Right lobe of liver (tissue), 6 donors: ENCODE measurements at regions not wholly inside any gene's neighbourhood (a gene's known extent, or its start where the extent isn't known, plus 50 kb on each side); places are given as distances from the start of the nearest gene placed in this dataset.

Source experiments
- ATAC-seq, 4 donors: fragments of 200-7000 bp; cut with Tn5 transposase; one replicate each; pipeline ENCODE4 v1.9.1; 2020; ENCODE audit warnings: mild to moderate bottlenecking in 4 of 4, moderate library complexity in 4 of 4
- DNase-seq, 3 donors: peaks; one replicate each; pipeline ENCODE4 v3.0.0-alpha.2; 2020
- H3K27ac ChIP-seq, 3 donors: fragments of 200-600 bp; one replicate each; pipeline ENCODE4 v1.8.0; 2022
- H3K27me3 ChIP-seq, 2 donors: fragments of 200-600 bp; one replicate each; pipeline ENCODE4 v1.8.0; 2022
- H3K36me3 ChIP-seq, 4 donors: fragments of 200-600 bp; sonication (generic) in 1 of 4; one replicate each; pipeline versions ENCODE4 v1.5.1 to v1.8.0; 2017 to 2022; ENCODE audit warnings: control low read depth in 1 of 4
- H3K4me1 ChIP-seq, 4 donors: fragments of 200-600 bp; sonication (generic) in 1 of 4; one replicate each; pipeline versions ENCODE4 v1.5.1 to v1.8.0; 2017 to 2022; ENCODE audit warnings: control low read depth in 1 of 4
- H3K4me3 ChIP-seq, 3 donors: fragments of 200-600 bp; one replicate each; pipeline ENCODE4 v1.8.0; 2022
- H3K9me3 ChIP-seq, 4 donors: fragments of 200-600 bp; sonication (generic) in 1 of 4; one replicate each; pipeline versions ENCODE4 v1.5.1 to v1.8.0; 2017 to 2022; ENCODE audit warnings: control low read depth in 1 of 4
- CTCF ChIP-seq, 4 donors: fragments of 200-600 bp in 3 of 4; fragments of 450-650 bp in 1 of 4; IDR thresholded peaks; one replicate each; pipeline versions ENCODE4 v1.5.1 to v1.8.0; 2016 to 2022; ENCODE audit warnings: antibody characterized with exemption in 4 of 4, mild to moderate bottlenecking in 2 of 4
- POLR2A ChIP-seq: fragments of 450-650 bp; IDR thresholded peaks from one replicate; pipeline ENCODE4 v1.6.1; 2017; ENCODE audit warnings: antibody characterized with exemption, mild to moderate bottlenecking
- WGBS: methylation state at CpG from one replicate; pipeline ENCODE4 v1.1.6; 2018; ENCODE audit warnings: low coverage, low lambda C conversion rate; ENCODE audit not compliant: insufficient coverage; ENCODE audit errors: missing lambda C conversion rate; 5-methylcytosine and 5-hydroxymethylcytosine counted together
- intact Hi-C, 2 donors: fragments of 100-400 bp; cut with DNase I; formaldehyde crosslinking; loops; one replicate each; pipeline versions ENCODE4 v1.11.2 to v1.14.1; 2022
- donor health status: DM: no; HTN: yes; CAD: no.
- donor health status: DM: no; HTN: no; CAD: no.
- donor health status: DM: no; HTN: no; CAD: no.
- donor health status: DM: no; HTN: yes; CAD: no.
- donor health status: DM: no; HTN: yes; CAD: no.

- H3K27me3 ChIP-seq: no peaks in the 10 kb centered on the region
- no peaks in the 10 kb centered on the region for H3K4me1 ChIP-seq
- TF ChIP-seq POLR2A (no peak), CTCF (IDR thresholded peaks at IDR 0.05) (no peak)
- ATAC-seq (no peak), DNase-seq (no peak)
- no peaks in the 10 kb centered on the region for H3K36me3 ChIP-seq
- intact Hi-C loops: no loop called here
- H3K4me3 ChIP-seq: no peak overlapping the region
- H3K9me3 ChIP-seq: no peaks in the 10 kb centered on the region
- WGBS: 66% methylated on average over 2 of the region's 2 CpGs
- H3K27ac ChIP-seq: no peak overlapping the region
These were observed 549.5 kb upstream of the ACTRT1 start for GRCh38 chrX:128601706-128602105.

GRCh38 chrX:128599632-128600031 lies 547.4 kb upstream of the ACTRT1 start:
- Histone ChIP-seq H3K36me3 (no peaks in the 10 kb centered on the region), H3K9me3 (no peaks in the 10 kb centered on the region), H3K27me3 (no peaks in the 10 kb centered on the region), H3K27ac (no peak overlapping the region), H3K4me3 (no peak overlapping the region), H3K4me1 (no peaks in the 10 kb centered on the region)
- 29% methylated on average over 1 of the region's 1 CpG for WGBS
- intact Hi-C loops: no loop called here
- no peak for DNase-seq
- TF ChIP-seq CTCF (IDR thresholded peaks at IDR 0.05) (no peak), POLR2A (no peak)
- ATAC-seq: no peak

- 60% methylated on average over 4 of the region's 6 CpGs for WGBS
- Histone ChIP-seq H3K27ac (no peak overlapping the region), H3K36me3 (no peaks in the 10 kb centered on the region), H3K27me3 (no peaks in the 10 kb centered on the region), H3K4me3 (no peak overlapping the region), H3K4me1 (no peaks in the 10 kb centered on the region), H3K9me3 (no peaks in the 10 kb centered on the region)
- TF ChIP-seq POLR2A (no peak), CTCF (IDR thresholded peaks at IDR 0.05) (no peak)
- intact Hi-C loops: no loop called here
- no peak for ATAC-seq
- no peak for DNase-seq
These were observed 529.8 kb upstream of the ACTRT1 start for GRCh38 chrX:128582036-128582435.

GRCh38 chrX:128581615-128582014 lies 529.4 kb upstream of the ACTRT1 start:
- no peak for TF ChIP-seq POLR2A
- TF ChIP-seq CTCF (IDR thresholded peaks at IDR 0.05): no peak
- intact Hi-C loops: no loop called here
- no peaks in the 10 kb centered on the region for H3K4me1 ChIP-seq
- H3K9me3 ChIP-seq: no peaks in the 10 kb centered on the region
- no peaks in the 10 kb centered on the region for H3K27me3 ChIP-seq
- no peak overlapping the region for H3K27ac ChIP-seq
- ATAC-seq (no peak), DNase-seq (no peak)
- no peaks in the 10 kb centered on the region for H3K36me3 ChIP-seq
- WGBS: 35% methylated on average over 2 of the region's 2 CpGs
- H3K4me3 ChIP-seq: no peak overlapping the region

- no peak overlapping the region for H3K27ac ChIP-seq
- no peak for ATAC-seq
- H3K4me1 ChIP-seq: no peaks in the 10 kb centered on the region
- WGBS: 70% methylated on average over 2 of the region's 5 CpGs
- no peaks in the 10 kb centered on the region for H3K36me3 ChIP-seq
- intact Hi-C loops: no loop called here
- no peaks in the 10 kb centered on the region for H3K27me3 ChIP-seq
- DNase-seq: no peak
- no peak overlapping the region for H3K4me3 ChIP-seq
- no peak for TF ChIP-seq POLR2A
- TF ChIP-seq CTCF (IDR thresholded peaks at IDR 0.05): no peak
- H3K9me3 ChIP-seq: no peaks in the 10 kb centered on the region
These were observed 490.9 kb upstream of the ACTRT1 start for GRCh38 chrX:128543114-128543513.
